T-cell (primary cell): ENCODE measurements at regions not wholly inside any gene's neighbourhood (a gene's known extent, or its start where the extent isn't known, plus 50 kb on each side); places are given as distances from the start of the nearest gene placed in this dataset.
"Not testable (repeated sequence)": the region's sequence is repeated elsewhere in the genome, so short reads cannot be mapped to it uniquely, and the experiment has no call there.

Experiments used
- ATAC-seq, 4 experiments: fragments of 200-7000 bp in 3 of 4; fragments of 150-1000 bp in 1 of 4; cut with Tn5 transposase; replicated peaks in 1 of 4; 1 replicate in 3 of 4; 2 replicates in 1 of 4; pipeline ENCODE4 v1.10.0; 2021; ENCODE audit warnings: moderate library complexity in 3 of 4, mild to moderate bottlenecking in 2 of 4, moderate number of reproducible peaks in 1 of 4
- CTCF ChIA-PET, 2 donors: fragments of 300-600 bp; sonication (Branson Sonifier 250); formaldehyde crosslinking; loops; one replicate each; lab custom pipeline; 2022; ENCODE audit warnings: antibody characterized with exemption in 2 of 2; lab: Charles Lee
- POLR2A ChIA-PET, 2 donors: fragments of 300-600 bp; sonication (Branson Sonifier 250); formaldehyde crosslinking; loops; one replicate each; lab custom pipeline; 2022; ENCODE audit warnings: antibody characterized with exemption in 2 of 2; lab: Charles Lee
- DNase-seq, 35 experiments: peaks; one replicate each; pipeline versions ENCODE4 v3.0.0 to v3.0.0-alpha.2; 2013 to 2023
- H3K27ac ChIP-seq: one replicate; pipeline ENCODE4 v1.5.1; 2013; ENCODE audit warnings: low read length
- H3K27me3 ChIP-seq, 2 experiments: replicated peaks in 1 of 2; 1 replicate in 1 of 2; 2 replicates in 1 of 2; pipeline versions ENCODE4 v1.6.1 to v1.7.0; 2013; ENCODE audit warnings: low read length in 1 of 2, mixed read lengths in 1 of 2; ENCODE audit not compliant: control insufficient read depth in 2 of 2, insufficient read depth in 2 of 2; ENCODE audit errors: extremely low read depth in 1 of 2
- H3K36me3 ChIP-seq, 2 donors: 1 replicate in 1 of 2; 2 replicates in 1 of 2; pipeline versions ENCODE4 v1.6.1 to v1.7.0; 2013; ENCODE audit warnings: low read length in 1 of 2; ENCODE audit not compliant: control insufficient read depth in 2 of 2, insufficient read depth in 1 of 2; ENCODE audit errors: extremely low read depth in 1 of 2
- H3K4me1 ChIP-seq, 2 experiments: 1 replicate in 1 of 2; 2 replicates in 1 of 2; pipeline versions ENCODE4 v1.6.1 to v1.7.0; 2013; ENCODE audit warnings: low read length in 2 of 2, mixed read lengths in 1 of 2; ENCODE audit not compliant: insufficient read depth in 2 of 2, control insufficient read depth in 1 of 2; ENCODE audit errors: extremely low read depth in 1 of 2
- H3K4me3 ChIP-seq, 2 donors: 1 replicate in 1 of 2; 2 replicates in 1 of 2; pipeline versions ENCODE4 v1.5.1 to v1.7.0; 2013; ENCODE audit warnings: mild to moderate bottlenecking in 2 of 2, low read length in 1 of 2, moderate library complexity in 1 of 2; ENCODE audit not compliant: control insufficient read depth in 1 of 2; ENCODE audit errors: extremely low read depth in 1 of 2
- H3K9me3 ChIP-seq: 2 replicates; pipeline ENCODE4 v1.7.0; 2013
- H3K27ac Mint-ChIP-seq, 2 donors: one replicate each; pipeline ENCODE4 v1.8.0; 2020 to 2021; ENCODE audit warnings: mild to moderate bottlenecking in 2 of 2, mixed read lengths in 2 of 2
- H3K27me3 Mint-ChIP-seq, 2 donors: one replicate each; pipeline ENCODE4 v1.8.0; 2021 to 2022; ENCODE audit warnings: mixed read lengths in 2 of 2
- H3K36me3 Mint-ChIP-seq: one replicate; pipeline ENCODE4 v1.8.0; 2021; ENCODE audit warnings: mixed read lengths
- H3K4me1 Mint-ChIP-seq, 3 donors: one replicate each; pipeline ENCODE4 v1.8.0; 2020 to 2022; ENCODE audit warnings: mixed read lengths in 3 of 3, mild to moderate bottlenecking in 1 of 3
- H3K4me3 Mint-ChIP-seq, 3 donors: one replicate each; pipeline ENCODE4 v1.8.0; 2020 to 2022; ENCODE audit warnings: mild to moderate bottlenecking in 3 of 3, mixed read lengths in 3 of 3, moderate library complexity in 3 of 3
- H3K9me3 Mint-ChIP-seq, 3 donors: one replicate each; pipeline ENCODE4 v1.8.0; 2020 to 2022; ENCODE audit warnings: mixed read lengths in 3 of 3
- WGBS: methylation state at CpG from one replicate; pipeline ENCODE4 v1.1.5; 2013; ENCODE audit warnings: missing lambda C conversion rate; ENCODE audit not compliant: insufficient coverage; 5-methylcytosine and 5-hydroxymethylcytosine counted together

DNA sequence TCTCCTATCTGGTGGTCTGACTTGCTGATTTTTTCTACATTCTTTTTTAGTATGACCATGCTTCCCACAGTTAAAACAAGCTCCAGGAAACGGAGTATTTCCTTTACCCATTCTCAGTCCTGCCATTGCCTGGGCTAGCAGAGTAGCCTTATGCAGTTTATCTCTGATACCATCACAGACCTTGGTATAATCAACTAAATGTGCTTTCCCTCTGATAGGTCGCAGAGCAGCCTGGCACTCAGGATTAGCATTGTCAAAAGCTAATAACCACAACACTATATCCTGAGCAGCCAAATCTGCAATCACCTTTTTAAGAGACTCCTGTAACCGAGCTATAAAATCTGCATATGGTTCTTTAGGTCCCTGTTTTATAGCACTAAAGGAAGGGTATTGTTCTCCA, 123.2 kb downstream of the ZNF467 start:
- H3K27me3 ChIP-seq = peaks cover 0 to 12% of the 10 kb centered on the region in 2 experiments
- H3K4me1 ChIP-seq, DNase-seq, H3K4me1 Mint-ChIP-seq, H3K9me3 ChIP-seq, POLR2A ChIA-PET, H3K4me3 Mint-ChIP-seq, H3K36me3 Mint-ChIP-seq, H3K36me3 ChIP-seq, H3K27ac Mint-ChIP-seq, H3K27ac ChIP-seq, H3K4me3 ChIP-seq, ATAC-seq: not testable (repeated sequence)
- Mint-ChIP-seq H3K9me3 (peaks cover 16 to 23% (median 19%) of the 10 kb centered on the region in 3 donors), H3K27me3 (peaks cover 40 to 50% of the 10 kb centered on the region in 2 donors)
- CTCF ChIA-PET = interaction anchor here in 1 of 2 donors (0.6 kb wide), 1 partner anchor 8 kb away, joined by 3 read pairs; no protein-coding TSS in a partner anchor
- WGBS = 18% methylated on average over 2 of the region's 3 CpGs

DNA sequence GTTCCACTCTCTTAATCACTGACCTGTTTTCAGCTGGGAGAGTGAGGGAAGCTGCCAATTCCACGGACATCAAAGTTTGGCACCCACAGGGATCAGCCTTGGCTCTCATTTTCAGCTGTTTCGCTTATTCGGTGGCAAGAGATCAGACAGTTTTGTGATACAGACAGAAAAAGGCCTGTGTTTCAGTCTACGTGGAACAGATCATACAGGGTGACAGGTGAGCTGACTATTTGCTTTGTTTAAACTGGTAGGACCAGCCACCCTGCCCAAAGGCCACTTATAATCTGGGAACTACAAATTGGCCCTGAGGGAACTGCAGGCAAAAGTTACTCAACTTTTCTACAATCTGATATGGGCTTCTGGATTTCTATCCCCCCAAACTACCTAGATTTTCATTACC, 128.6 kb downstream of the ZNF467 start:
- H3K4me1 ChIP-seq = no peaks in the 10 kb centered on the region
- ATAC-seq = no peak
- POLR2A ChIA-PET = no interaction called here
- H3K27ac ChIP-seq = no peak overlapping the region
- WGBS = 72% methylated on average over 3 of the region's 4 CpGs
- peaks cover 19 to 21% of the 10 kb centered on the region in 2 donors for H3K27me3 Mint-ChIP-seq
- H3K9me3 Mint-ChIP-seq = no peaks in the 10 kb centered on the region
- H3K36me3 ChIP-seq = no peaks in the 10 kb centered on the region
- CTCF ChIA-PET = no interaction called here
- no peaks in the 10 kb centered on the region for H3K36me3 Mint-ChIP-seq
- no peak overlapping the region for H3K27ac Mint-ChIP-seq
- no peak for DNase-seq
- H3K4me1 Mint-ChIP-seq = no peaks in the 10 kb centered on the region
- H3K4me3 ChIP-seq = no peak overlapping the region
- H3K27me3 ChIP-seq = peaks cover 0 to 4% of the 10 kb centered on the region in 2 experiments
- H3K4me3 Mint-ChIP-seq = no peak overlapping the region
- no peaks in the 10 kb centered on the region for H3K9me3 ChIP-seq

DNA sequence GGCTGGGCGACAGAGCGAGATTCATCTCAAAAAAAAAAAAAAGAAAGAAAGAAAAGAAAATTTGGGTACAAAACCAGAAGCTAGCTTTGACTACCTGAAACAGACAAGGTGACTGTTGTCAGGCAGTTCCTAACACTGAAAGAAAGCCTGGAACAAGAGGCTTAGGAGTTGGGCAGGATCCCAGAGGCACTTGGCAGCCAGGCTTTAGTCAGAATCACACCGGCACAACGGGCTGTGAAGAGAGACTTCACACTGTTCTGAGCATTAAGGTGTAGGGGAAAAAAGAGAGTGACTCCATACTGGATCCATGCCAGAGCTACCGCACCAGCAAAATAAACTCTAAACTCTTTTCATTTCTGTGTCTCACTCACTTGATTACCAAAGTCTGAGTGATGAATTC, 130.8 kb downstream of the ZNF467 start:
- no CpG with 5 or more reads among the region's 5 CpGs for WGBS
- H3K4me1 Mint-ChIP-seq = no peaks in the 10 kb centered on the region
- no peaks in the 10 kb centered on the region for H3K4me1 ChIP-seq

DNA sequence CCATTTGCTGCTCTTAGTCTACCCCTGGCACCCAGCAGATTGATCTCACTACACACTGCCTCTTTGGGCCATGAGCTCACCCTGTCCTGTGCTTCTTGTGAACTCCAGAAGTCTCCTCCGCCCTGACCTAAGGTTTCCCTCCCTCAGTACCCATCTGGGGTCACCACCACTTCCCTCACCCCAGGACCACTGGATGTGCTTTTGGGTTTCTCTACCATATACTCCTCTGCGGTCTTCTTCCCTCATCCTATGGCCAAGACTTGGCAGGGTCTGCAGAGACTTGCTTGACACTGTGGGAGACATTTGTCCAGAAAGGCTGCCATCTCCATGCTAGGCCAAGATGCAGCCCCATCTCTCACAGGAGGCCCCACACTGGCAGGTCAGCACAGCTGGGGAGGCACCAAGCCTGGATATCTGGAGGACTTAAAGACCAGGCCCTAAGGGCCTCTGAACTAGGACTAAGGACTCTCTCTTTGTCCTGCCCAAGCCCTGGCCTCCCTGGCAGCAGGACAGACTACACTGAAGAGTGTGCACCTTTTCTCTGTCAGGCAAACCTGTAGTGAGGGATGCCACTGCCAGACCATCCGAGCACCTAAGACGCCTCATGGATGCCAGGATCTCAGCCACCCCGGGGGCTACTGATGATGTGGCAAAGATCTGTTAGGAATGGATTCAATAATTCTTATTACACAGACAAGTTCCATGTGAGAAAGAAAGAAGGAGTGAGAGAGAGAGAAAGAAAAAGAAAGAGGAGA, 134.6 kb downstream of the ZNF467 start:
- no peaks in the 10 kb centered on the region for H3K9me3 ChIP-seq
- POLR2A ChIA-PET = no interaction called here
- H3K36me3 Mint-ChIP-seq = no peaks in the 10 kb centered on the region
- H3K27ac Mint-ChIP-seq = no peak overlapping the region
- peaks cover 10 to 27% of the 10 kb centered on the region in 2 donors for H3K27me3 Mint-ChIP-seq
- WGBS = 53% methylated on average over 1 of the region's 5 CpGs
- no peak overlapping the region for H3K4me3 ChIP-seq
- no peaks in the 10 kb centered on the region for H3K4me1 ChIP-seq
- CTCF ChIA-PET = no interaction called here
- H3K4me1 Mint-ChIP-seq = no peaks in the 10 kb centered on the region
- DNase-seq (no peak), ATAC-seq (no peak)
- H3K27me3 ChIP-seq = peaks cover 0 to 33% of the 10 kb centered on the region in 2 experiments
- no peaks in the 10 kb centered on the region for H3K36me3 ChIP-seq
- H3K27ac ChIP-seq = no peak overlapping the region
- no peak overlapping the region for H3K4me3 Mint-ChIP-seq
- no peaks in the 10 kb centered on the region for H3K9me3 Mint-ChIP-seq

More for the DNA sequence above, 130.8 kb downstream of the ZNF467 start:
- H3K4me3 Mint-ChIP-seq = no peak overlapping the region
- no peak overlapping the region for H3K4me3 ChIP-seq
- DNase-seq = no peak
- no peaks in the 10 kb centered on the region for H3K9me3 ChIP-seq
- H3K27ac Mint-ChIP-seq = no peak overlapping the region
- H3K27me3 Mint-ChIP-seq = peaks cover 8 to 21% of the 10 kb centered on the region in 2 donors
- ATAC-seq = no peak
- H3K36me3 ChIP-seq = no peaks in the 10 kb centered on the region
- ChIA-PET POLR2A (no interaction called here), CTCF (interaction anchor here in 1 of 2 donors (0.6 kb wide), 1 partner anchor 8 kb away, joined by 3 read pairs; no protein-coding TSS in a partner anchor)
- H3K27ac ChIP-seq = no peak overlapping the region
- H3K27me3 ChIP-seq = peaks cover 0 to 18% of the 10 kb centered on the region in 2 experiments
- H3K36me3 Mint-ChIP-seq = no peaks in the 10 kb centered on the region
- H3K9me3 Mint-ChIP-seq = no peaks in the 10 kb centered on the region

DNA sequence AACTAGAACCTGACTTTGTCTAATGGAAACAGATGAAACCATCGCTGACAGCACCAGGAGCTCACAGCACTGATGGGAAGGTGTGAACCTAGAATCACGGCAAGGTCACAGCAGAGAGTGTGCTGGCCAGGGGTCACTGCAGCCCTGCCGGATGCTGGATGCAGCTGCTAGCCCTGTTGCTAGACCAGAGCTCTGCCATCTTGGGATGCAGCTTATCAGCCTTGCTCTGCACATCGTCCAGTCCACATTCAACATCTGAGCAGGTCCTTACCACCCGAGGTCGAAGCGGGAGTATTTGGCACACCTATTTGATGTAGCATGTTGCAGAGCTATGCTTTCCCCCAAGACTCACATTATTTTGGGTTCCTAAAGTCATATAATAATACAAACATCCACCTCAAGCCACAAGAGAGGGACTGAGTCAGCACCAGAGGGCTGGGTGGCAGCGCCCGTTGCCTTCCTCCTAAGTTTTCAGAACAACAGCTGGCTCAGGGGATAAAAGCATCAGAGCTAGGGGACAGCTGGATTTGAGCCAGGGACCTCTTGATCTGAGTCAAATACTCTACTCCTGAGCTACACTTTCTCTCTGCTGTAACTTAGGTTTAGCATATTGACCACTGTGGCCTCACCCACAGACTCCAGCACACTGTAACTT, 135.3 kb downstream of the ZNF467 start:
- ChIA-PET CTCF (interaction anchor here in 1 of 2 donors (0.6 kb wide), 1 partner anchor 12 kb away, joined by 3 read pairs; no protein-coding TSS in a partner anchor), POLR2A (no interaction called here)
- Mint-ChIP-seq H3K27ac (no peak overlapping the region), H3K4me3 (no peak overlapping the region), H3K27me3 (peaks cover 13 to 27% of the 10 kb centered on the region in 2 donors), H3K9me3 (no peaks in the 10 kb centered on the region), H3K4me1 (no peaks in the 10 kb centered on the region), H3K36me3 (no peaks in the 10 kb centered on the region)
- 79% methylated on average over 6 of the region's 9 CpGs for WGBS
- H3K36me3 ChIP-seq = no peaks in the 10 kb centered on the region
- H3K27ac ChIP-seq = no peak overlapping the region
- no peak overlapping the region for H3K4me3 ChIP-seq
- no peak for DNase-seq
- no peaks in the 10 kb centered on the region for H3K4me1 ChIP-seq
- H3K27me3 ChIP-seq = peaks cover 0 to 33% of the 10 kb centered on the region in 2 experiments
- ATAC-seq = no peak
- no peaks in the 10 kb centered on the region for H3K9me3 ChIP-seq

DNA sequence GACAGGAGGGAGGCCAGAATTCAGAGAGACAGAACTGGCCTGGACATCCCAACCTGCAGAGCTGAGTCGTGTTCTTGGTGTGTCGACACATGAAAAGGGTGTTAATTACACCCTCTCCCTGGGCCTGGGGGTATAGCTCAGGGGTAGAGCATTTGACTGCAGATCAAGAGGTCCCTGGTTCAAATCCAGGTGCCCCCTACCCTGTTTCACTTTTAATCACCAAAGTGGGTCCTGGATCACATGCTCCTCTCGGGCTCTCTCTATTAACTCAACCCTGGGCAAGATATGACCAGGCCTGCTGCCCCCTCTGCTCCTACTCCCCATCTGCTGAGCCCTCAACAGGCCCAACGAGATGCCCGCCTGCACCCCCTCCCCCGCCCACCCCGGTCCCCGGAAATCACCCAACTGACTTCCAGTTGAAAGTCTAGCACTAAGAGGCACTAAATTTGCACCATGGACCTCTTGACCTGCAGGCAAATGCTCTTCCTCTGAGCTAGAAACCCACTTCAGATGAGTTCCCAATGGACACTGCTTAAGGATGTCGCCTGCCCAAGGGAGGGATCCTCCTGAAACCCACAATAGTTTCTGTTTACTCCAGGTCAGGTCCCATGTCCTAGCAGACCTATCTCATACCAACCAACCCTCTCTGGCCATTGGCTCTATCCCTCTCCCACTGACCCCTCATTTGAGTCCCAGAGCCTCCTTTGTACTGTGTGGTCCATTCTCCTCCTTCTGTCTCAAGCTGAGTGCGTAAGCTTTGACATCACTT, 137.6 kb downstream of the ZNF467 start:
- no peaks in the 10 kb centered on the region for H3K4me1 ChIP-seq
- no peak overlapping the region for H3K4me3 Mint-ChIP-seq
- WGBS = 65% methylated on average over 7 of the region's 10 CpGs
- ATAC-seq (no peak), DNase-seq (no peak)
- no peaks in the 10 kb centered on the region for H3K36me3 ChIP-seq
- H3K4me1 Mint-ChIP-seq = no peaks in the 10 kb centered on the region
- H3K9me3 Mint-ChIP-seq = no peaks in the 10 kb centered on the region
- no peaks in the 10 kb centered on the region for H3K36me3 Mint-ChIP-seq
- POLR2A ChIA-PET = interaction anchor here in 1 of 2 donors (0.5 kb wide), 1 partner anchor 1843 kb away, joined by 4 read pairs; no protein-coding TSS in a partner anchor
- H3K27ac Mint-ChIP-seq = no peak overlapping the region
- no peak overlapping the region for H3K27ac ChIP-seq
- CTCF ChIA-PET = no interaction called here
- H3K9me3 ChIP-seq = no peaks in the 10 kb centered on the region
- H3K4me3 ChIP-seq = no peak overlapping the region
- H3K27me3 ChIP-seq = peaks cover 0 to 30% of the 10 kb centered on the region in 2 experiments
- peaks cover 10 to 22% of the 10 kb centered on the region in 2 donors for H3K27me3 Mint-ChIP-seq
